ENCODE measurements at regions not wholly inside any gene's neighbourhood (a gene's known extent, or its start where the extent isn't known, plus 50 kb on each side); places are given as distances from the start of the nearest gene placed in this dataset.

DNA sequence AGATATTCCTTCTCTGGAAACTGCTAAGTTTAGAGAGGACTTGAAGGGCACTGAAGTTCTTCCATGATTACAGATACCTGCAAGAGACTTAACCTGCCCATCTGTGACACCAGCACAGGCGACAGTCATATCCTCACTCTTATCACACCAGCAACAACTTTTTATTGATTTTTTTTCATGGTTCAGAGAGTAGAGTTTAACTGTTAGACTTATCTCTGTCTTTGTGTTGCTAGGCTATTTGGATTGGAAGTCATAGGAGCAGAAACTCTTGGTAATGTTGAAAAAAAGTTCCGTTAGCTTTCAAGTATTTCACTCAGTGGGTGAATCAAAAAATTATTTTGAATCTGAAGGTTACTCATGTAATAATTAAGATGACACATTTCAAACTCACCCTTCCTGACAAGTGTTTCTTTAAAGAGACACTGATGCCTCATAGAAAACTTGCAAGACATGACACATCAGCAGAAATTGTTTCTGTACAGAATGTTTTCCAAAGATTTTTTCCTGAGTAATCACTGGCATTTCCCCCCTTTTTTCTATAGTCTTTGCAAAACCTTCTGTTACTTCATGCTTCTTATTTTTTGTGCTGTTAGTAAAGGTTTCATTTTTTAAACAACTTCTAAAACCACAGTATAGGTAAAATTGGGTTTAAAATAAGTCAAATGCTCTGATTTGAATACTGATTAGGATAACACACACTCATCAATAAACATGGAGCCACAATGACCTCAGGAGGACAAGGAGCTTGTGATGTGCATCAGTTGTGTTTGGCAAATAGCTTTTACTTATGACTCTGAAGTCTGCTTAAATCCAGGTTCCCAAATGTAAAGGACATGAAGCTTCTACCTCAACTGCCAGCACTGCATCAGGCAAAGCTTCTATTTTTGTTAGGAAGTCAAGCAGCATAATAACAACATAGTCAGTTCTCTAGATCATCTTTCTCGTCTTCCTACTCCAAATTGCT, 252.9 kb upstream of the MAN1A1 start:
- intact Hi-C loops (cut with DNase I) = no loop called here
- no peak for DNase-seq

GRCh38 chr6:119598883-119599282, 249.3 kb upstream of the MAN1A1 start:
- no peak for DNase-seq
- intact Hi-C loops (cut with DNase I) = no loop called here

DNA sequence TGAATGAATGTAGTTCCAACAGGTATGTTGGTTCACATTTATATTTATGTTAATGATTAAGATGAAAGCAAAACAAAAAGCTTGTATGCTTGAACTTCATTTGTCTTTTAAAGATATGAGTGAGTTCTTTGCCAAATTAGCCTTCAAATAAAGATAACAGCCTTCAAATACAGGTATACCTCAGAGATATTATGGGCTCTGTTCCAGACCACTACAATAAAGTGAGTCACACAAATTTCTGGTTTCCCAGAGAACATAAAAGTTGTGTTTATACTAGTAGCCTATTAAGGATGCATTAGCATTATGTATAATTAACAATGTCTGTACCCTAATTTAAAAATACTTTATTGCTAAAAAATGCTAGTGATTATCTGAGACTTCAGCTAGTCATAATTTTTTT, 245.3 kb upstream of the MAN1A1 start:
- intact Hi-C loops (cut with DNase I) = no loop called here

GRCh38 chr6:119591235-119591634, 241.7 kb upstream of the MAN1A1 start:
- DNase-seq = no peak
- intact Hi-C loops (cut with DNase I) = no loop called here

More for the DNA sequence above, 245.3 kb upstream of the MAN1A1 start:
- no peak for DNase-seq

- intact Hi-C loops (cut with DNase I) = no loop called here
- no peak for DNase-seq
Observed at GRCh38 chr6:119590066-119590465, 240.5 kb upstream of the MAN1A1 start.

GRCh38 chr6:119587537-119587936, 238.0 kb upstream of the MAN1A1 start:
- intact Hi-C loops (cut with DNase I) = no loop called here
- DNase-seq = no peak

DNA sequence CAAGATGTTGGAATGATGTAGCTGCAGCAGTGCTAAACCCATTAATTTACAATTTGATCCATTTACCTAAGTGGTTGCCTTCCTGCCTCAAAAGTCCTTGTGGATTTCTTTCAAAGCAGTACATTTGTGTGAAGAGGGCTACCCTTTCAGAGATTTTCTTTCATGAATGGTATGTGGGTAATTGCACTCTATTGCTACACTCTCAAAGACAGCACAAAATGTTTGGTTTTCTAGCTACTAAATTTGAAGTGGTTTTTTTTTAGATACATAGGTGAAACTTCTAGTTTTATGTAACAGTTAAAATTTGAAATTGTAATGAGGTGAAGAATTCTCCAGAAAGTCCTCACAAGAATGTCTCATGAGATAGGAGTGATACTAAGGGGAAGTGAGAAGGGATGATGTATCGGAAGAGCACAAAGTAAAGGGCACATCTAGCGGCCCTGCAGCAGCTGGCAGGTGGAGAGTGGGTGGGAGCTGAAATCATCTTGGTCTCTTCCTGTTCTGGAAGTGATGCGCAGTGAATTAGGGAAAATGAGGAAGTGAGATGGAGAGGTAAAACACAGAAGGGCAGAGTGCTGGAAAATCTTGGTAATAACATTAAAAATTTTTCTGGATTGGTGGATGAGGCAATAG, 236.8 kb upstream of the MAN1A1 start:
- intact Hi-C loops (cut with DNase I) = no loop called here

DNA sequence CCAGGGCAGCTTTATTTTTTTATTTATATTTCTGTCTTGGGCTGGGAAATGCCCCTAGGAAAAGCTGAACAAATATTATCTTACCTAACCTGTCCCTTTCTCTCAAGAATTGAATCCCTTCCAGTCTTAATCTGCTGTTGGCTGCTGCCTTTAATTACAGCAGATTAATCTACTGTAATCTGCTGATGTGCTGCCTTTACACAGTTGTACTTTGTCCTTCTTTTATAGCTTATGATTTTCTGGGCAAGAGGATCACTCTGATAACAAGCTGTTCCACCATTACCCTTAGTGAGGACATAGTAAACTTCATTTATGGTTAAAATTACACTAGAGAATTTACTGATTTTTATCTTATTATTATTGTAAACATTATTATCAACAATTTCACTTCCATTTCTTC, 234.5 kb upstream of the MAN1A1 start:
- DNase-seq = no peak
- intact Hi-C loops (cut with DNase I) = no loop called here

More for the DNA sequence above, 236.8 kb upstream of the MAN1A1 start:
- DNase-seq = peak in 3 of 10 donors; percentile 12 to 48 (median 30)

GRCh38 chr6:119581220-119581619, 231.7 kb upstream of the MAN1A1 start:
- intact Hi-C loops (cut with DNase I) = no loop called here

DNA sequence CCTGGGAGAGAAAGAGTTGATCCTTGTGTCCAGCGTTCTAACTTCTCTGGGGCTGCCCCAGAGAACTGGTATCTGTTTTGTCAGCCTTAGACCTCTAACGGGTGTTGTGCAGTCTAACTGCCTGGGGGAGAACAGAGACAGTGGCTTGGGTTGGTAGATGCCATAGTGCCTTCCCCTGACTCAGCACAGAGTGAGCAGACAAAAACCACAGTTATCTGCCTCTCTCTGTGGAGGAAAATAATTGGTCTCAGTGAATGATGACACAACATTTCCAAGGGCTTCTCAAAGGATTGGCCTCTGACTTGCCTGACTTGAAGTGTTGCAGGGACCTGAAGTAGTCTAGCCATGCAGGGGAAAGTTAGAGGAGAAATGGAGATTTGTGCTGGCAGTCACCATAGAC, 226.2 kb upstream of the MAN1A1 start:
- intact Hi-C loops (cut with DNase I) = no loop called here
- no peak for DNase-seq

More at GRCh38 chr6:119581220-119581619, 231.7 kb upstream of the MAN1A1 start:
- DNase-seq = no peak

DNA sequence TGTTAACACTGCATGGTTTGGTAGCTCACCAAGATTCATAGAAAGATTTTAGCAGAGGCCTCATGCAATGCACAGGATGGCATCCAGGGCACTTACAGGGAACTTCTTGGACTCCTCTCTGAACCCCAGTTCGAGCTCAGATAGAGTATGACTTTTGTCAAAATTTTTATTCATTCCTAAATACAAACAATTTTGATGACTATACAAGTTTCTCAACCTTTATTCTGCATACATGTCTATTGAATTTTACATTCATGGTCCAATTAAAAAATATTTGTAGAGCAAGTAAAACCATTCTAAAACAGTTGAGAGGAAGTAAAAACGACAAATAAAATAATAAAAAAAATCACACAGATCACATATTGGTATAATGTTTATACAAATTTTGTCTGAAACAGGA, 219.0 kb upstream of the MAN1A1 start:
- DNase-seq = no peak
- intact Hi-C loops (cut with DNase I) = no loop called here

GRCh38 chr6:119566546-119567260, 217.1 kb upstream of the MAN1A1 start:
- intact Hi-C loops (cut with DNase I) = no loop called here
- DNase-seq = peak in 8 of 10 donors; percentile 4 to 80 (median 17)

GRCh38 chr6:119565893-119566292, 216.3 kb upstream of the MAN1A1 start:
- no peak for DNase-seq
- intact Hi-C loops (cut with DNase I) = no loop called here

DNA sequence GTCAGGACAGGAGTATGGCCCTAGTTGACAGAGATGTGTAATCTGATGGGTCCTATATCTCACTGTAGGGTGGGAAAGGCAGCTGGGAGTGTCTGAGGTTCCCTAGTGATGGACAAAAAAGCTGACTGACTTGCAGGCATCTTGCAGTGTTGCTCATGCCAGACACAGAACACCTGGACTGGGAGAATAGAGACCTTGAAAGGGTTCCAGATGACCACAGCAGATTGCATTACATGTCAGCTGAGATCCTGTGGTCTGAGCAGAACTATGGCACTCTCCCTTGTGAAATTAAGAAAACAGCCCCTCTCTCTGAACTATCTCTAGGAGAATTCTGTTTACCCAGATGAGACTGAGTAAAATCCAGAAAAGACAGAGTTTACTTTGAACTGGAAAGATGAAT, 212.6 kb upstream of the MAN1A1 start:
- DNase-seq = no peak
- intact Hi-C loops (cut with DNase I) = no loop called here

DNA sequence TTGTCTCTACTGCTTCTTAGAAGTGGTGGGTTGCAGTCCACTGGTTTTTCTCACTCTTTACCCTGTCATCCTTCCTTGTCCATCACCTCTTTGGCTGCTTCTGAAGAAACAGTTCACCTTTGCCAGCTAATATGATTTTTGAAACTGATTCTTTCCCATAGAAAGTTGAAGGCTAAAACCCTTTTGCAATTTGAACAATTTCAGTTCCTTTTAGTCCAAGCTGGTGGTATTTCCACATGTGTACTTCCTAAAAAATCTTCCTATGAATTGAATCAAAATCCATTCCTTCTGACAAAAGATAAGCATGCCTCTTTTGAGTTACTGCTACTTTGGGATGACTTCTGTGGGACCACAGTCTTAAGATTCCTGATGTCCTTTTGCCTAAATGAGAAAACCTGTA, 210.0 kb upstream of the MAN1A1 start:
- no peak for DNase-seq
- intact Hi-C loops (cut with DNase I) = no loop called here

DNA sequence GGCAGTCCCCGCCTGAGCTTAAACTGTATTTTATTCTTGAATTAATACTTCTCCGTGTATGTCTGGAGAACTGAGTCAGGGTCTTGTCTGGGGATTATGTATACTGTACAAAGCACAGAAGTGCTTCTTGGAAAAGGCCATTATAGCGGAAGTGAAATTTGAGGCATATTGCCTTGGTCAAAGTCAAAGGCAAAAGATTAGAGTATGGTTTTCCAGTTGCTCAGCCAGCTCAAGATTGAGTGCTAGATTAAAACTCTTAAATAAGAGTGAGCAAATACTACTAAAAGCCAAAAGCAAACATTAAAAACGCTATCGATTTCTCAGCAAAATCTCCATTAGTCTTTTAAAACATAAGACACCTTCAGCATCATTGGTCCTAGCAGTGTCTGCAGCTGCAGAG, 207.7 kb upstream of the MAN1A1 start:
- intact Hi-C loops (cut with DNase I) = no loop called here
- no peak for DNase-seq

DNA sequence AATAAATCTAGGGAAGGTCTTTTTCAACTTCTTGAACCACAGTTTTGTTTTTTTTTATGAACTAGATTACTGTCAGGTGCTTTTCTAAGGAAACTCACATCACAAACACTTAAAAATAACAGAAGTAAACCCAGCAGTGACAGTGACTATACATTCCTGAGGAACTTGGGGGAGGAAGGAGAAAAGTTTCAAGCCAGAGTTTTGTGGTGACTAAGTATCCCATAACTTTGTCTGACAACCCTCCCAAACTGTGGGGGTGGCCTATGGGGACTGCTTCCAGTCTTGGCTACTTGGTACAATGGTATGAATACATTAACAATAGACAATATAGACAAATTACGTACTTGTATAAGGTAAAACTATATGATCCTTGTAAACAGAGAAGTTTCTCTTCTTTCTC, 202.5 kb upstream of the MAN1A1 start:
- DNase-seq = no peak
- intact Hi-C loops (cut with DNase I) = no loop called here

DNA sequence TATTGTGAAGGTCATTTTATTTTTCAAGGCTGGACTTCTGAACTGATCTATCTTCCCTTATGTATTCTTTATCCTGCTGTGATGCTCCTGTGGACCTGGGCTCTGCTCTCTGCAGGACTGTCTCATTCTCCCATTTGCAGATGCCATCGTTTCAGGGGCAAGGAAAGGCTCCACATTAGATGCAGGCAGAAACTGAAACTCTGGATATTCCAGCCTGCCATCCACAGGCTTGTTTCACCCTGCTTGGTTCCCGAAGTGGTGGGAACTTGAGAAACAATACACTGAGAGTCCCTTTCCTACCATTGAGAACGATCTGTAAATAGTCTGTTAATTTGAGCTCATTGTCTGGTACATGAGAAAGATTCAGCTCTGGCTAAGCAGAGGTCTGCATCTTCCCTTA, 197.5 kb upstream of the MAN1A1 start:
- DNase-seq = no peak
- intact Hi-C loops (cut with DNase I) = no loop called here

GRCh38 chr6:119545245-119545644, 195.7 kb upstream of the MAN1A1 start:
- intact Hi-C loops (cut with DNase I) = no loop called here
- DNase-seq = no peak

GRCh38 chr6:119544325-119545175, 195.0 kb upstream of the MAN1A1 start:
- no peak for DNase-seq
- intact Hi-C loops (cut with DNase I) = no loop called here
